ENCODE measurements at regions not wholly inside any gene's neighbourhood (a gene's known extent, or its start where the extent isn't known, plus 50 kb on each side); places are given as distances from the start of the nearest gene placed in this dataset.

GRCh38 chr19:27694361-27695055 lies 1518.4 kb downstream of the UQCRFS1 start:
- TF ChIP-seq CTCF (IDR thresholded peaks at IDR 0.05): no peak
- TF ChIP-seq POLR2A (IDR thresholded peaks at IDR 0.05): no peak
